ENCODE measurements at regions not wholly inside any gene's neighbourhood (a gene's known extent, or its start where the extent isn't known, plus 50 kb on each side); places are given as distances from the start of the nearest gene placed in this dataset.
"Not testable (repeated sequence)": the region's sequence is repeated elsewhere in the genome, so short reads cannot be mapped to it uniquely, and the experiment has no call there.

GRCh38 chr15:32227410-32228114, 175.5 kb downstream of the GOLGA8K start:
- H3K27ac Mint-ChIP-seq; DNase-seq (ENCODE audit: low spot score in 2 of 2); ATAC-seq; H3K36me3 Mint-ChIP-seq; H3K9me3 Mint-ChIP-seq: not testable (repeated sequence)

DNA sequence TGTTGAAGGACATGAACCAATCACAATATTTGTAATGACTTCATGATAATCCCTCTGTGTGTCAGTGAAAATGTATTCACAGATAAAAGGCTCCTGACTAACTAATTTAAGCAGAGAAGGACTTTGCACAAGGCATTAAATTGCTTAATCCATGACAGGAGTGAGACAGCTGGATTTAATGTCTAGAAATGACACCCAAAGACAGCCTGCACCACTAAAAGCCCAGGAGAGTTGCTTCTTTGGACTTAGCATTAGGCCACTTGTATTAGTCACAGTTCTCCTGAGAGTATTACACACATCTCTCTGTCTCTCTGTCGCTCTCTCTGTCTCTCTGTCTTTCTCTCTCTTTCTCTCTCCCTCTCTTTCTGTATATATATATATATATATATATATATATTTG, 180.4 kb downstream of the GOLGA8K start:
- Mint-ChIP-seq H3K27ac (no peak overlapping the region), H3K9me3 (peaks cover 6 to 15% of the 10 kb centered on the region in 2 donors), H3K36me3 (peaks cover 0 to 11% of the 10 kb centered on the region in 2 donors)
- no peak for ATAC-seq
- DNase-seq (ENCODE audit: low spot score in 2 of 2) = no peak

Data from activated naive CD4-positive, alpha-beta T cell treated with anti-CD3 and anti-CD28 coated beads, Interleukin-2, amount 50 U/mL, for 72 hours (primary cell).